ES-I3 (cell line): ENCODE measurements at regions not wholly inside any gene's neighbourhood (a gene's known extent, or its start where the extent isn't known, plus 50 kb on each side); places are given as distances from the start of the nearest gene placed in this dataset.

Experiments used
- H3K36me3 ChIP-seq: 2 replicates; pipeline ENCODE4 v1.6.1; 2013; ENCODE audit warnings: mild to moderate bottlenecking, low read length, control low read depth, moderate library complexity; ENCODE audit not compliant: insufficient read depth
- H3K4me1 ChIP-seq: 2 replicates; pipeline ENCODE4 v1.6.1; 2013; ENCODE audit warnings: mild to moderate bottlenecking, control low read depth, low read length; ENCODE audit not compliant: insufficient read depth
- H3K9ac ChIP-seq: 2 replicates; pipeline ENCODE4 v1.6.1; 2013; ENCODE audit warnings: low read depth, mild to moderate bottlenecking, low read length, moderate library complexity
- H3K9me3 ChIP-seq: 2 replicates; pipeline ENCODE4 v1.6.1; 2013; ENCODE audit warnings: mild to moderate bottlenecking, low read length, moderate library complexity; ENCODE audit not compliant: control insufficient read depth, insufficient read depth

- no peak overlapping the region for H3K9ac ChIP-seq
- no peaks in the 10 kb centered on the region for H3K9me3 ChIP-seq
- no peaks in the 10 kb centered on the region for H3K4me1 ChIP-seq
- H3K36me3 ChIP-seq: no peaks in the 10 kb centered on the region
These were observed 225.1 kb downstream of the SNRPN start for GRCh38 chr15:25179673-25180511.

- Histone ChIP-seq H3K36me3 (no peaks in the 10 kb centered on the region), H3K9ac (no peak overlapping the region), H3K9me3 (no peaks in the 10 kb centered on the region), H3K4me1 (no peaks in the 10 kb centered on the region)
These were observed 226.0 kb downstream of the SNRPN start for GRCh38 chr15:25180606-25181292.

DNA sequence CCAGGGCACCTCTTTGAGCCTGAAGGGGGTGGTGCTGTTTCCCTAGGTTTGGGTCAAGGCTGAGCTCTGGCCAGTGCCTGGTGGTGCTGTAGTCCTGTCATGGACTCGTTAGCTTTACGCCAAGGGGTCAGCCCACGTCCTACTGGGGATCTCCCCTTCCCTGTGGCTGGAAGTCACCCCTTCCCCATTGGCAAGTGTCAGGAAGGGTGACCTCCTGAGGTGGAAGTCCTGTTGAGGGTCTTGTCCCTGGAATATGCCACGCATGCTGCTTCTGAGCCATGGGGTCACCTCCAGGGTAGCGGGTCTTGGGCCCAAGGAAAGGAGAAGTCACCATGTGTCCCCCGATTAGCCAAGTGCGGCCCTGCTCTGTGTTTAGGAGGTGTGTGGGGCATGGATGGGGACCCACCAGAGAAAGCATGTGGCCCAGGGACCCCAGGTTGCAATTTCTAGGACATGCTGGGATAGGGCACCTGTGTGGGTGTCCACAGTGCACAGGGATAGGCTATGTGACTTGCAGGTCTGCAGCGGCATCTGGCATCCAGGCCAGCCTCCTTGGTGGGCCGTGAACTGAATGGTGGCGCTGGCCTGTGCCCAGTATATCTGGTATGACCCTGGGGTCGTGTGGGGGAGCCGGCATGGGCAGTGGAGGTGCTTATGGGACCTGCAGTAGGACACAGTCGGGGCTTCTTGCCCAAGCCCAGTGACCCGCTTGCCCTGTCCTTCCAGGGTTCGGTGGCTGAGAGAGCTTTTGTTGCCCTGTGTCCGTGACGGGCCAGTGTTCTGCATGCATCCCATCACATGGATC, 226.7 kb downstream of the SNRPN start:
- Histone ChIP-seq H3K9ac (no peak overlapping the region), H3K36me3 (no peaks in the 10 kb centered on the region), H3K4me1 (no peaks in the 10 kb centered on the region), H3K9me3 (no peaks in the 10 kb centered on the region)

DNA sequence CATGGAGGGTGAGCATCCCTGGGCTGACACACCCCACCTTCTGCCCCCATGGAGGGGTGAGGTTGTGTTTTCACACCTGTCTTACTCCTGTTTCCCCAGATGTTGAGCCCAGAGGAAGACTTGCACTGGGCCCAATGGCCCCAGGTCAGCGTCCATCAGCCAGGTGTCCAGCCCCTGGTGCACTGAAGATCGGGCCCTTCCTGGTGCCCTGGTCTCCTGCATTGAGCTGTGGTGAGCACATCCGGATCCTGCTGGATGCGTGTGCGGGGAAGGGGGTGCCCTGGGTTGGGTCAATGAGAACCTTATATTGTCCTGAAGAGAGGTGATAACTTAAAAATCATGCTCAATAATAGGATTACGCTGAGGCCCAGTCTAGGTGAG, 227.3 kb downstream of the SNRPN start:
- Histone ChIP-seq H3K36me3 (no peaks in the 10 kb centered on the region), H3K4me1 (no peaks in the 10 kb centered on the region), H3K9me3 (no peaks in the 10 kb centered on the region), H3K9ac (no peak overlapping the region)

- H3K4me1 ChIP-seq: no peaks in the 10 kb centered on the region
- H3K9ac ChIP-seq: no peak overlapping the region
- H3K36me3 ChIP-seq: no peaks in the 10 kb centered on the region
- no peaks in the 10 kb centered on the region for H3K9me3 ChIP-seq
These were observed 228.1 kb downstream of the SNRPN start for GRCh38 chr15:25182736-25183445.

GRCh38 chr15:25183581-25184251, 228.9 kb downstream of the SNRPN start:
- no peaks in the 10 kb centered on the region for H3K4me1 ChIP-seq

DNA sequence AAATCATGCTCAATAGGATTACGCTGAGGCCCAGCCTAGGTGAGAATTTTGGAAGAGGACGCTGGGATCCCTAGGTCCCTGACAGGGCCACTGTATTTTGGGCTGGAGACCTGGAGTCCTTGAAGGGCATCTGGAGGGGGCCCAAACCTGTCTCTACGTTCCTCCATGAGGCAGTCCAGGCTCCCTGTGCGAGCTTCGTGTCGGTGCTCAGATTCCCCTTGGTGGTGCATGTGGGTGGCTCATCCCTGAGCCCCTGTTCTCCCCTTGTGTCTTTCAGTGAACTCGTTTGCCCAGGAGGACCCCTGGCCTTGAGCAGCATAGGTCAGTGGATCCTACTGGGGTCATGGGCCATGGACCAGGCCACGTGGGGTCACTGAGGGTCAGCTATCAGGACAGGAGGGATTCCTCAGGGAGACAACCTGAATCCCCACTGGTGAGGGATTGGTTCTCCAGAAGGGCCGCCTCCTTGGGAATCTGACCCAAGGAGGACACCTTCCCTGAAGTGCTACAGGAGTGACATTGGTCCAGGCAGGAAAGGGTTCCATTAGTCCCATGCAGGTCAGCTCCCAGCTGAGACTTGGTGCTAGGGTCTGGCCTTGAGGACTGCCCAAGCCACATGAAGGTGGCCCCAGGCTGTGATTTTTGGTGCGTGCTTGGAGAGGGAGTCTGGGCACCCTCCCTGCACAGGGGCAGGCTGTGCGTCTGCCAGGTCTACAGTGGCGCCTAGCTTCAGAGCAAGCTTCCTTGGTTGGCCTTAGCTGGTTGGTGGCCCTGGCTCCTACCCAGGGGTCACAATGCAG, 229.8 kb downstream of the SNRPN start:
- H3K9ac ChIP-seq: no peak overlapping the region
- no peaks in the 10 kb centered on the region for H3K4me1 ChIP-seq
- H3K9me3 ChIP-seq: no peaks in the 10 kb centered on the region
- no peaks in the 10 kb centered on the region for H3K36me3 ChIP-seq

More at GRCh38 chr15:25183581-25184251, 228.9 kb downstream of the SNRPN start:
- H3K36me3 ChIP-seq: no peaks in the 10 kb centered on the region
- H3K9ac ChIP-seq: no peak overlapping the region
- no peaks in the 10 kb centered on the region for H3K9me3 ChIP-seq

GRCh38 chr15:25185156-25185710, 230.4 kb downstream of the SNRPN start:
- H3K36me3 ChIP-seq: no peaks in the 10 kb centered on the region
- H3K9ac ChIP-seq: no peak overlapping the region
- H3K9me3 ChIP-seq: no peaks in the 10 kb centered on the region
- H3K4me1 ChIP-seq: no peaks in the 10 kb centered on the region

DNA sequence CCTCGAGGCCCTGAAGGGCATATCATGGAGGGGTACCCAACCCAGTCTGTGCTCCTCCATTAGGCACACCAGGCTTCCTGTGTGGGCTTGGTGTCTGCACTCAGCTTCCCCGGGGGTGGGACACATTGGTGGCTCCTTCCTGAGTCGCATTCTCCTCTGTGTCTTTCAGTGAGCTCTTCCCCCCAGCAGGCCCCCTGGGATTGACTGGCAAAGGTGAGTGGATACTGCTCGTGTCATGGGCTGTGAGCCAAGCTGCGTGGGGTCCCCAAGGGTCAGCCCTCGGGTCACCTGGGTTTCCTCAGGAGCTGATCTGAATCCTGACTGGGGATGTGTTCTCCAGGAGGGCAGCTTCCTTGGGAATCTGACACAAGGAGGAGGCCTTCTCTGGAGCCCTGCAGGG, 231.0 kb downstream of the SNRPN start:
- no peaks in the 10 kb centered on the region for H3K36me3 ChIP-seq
- H3K9ac ChIP-seq: no peak overlapping the region
- H3K4me1 ChIP-seq: no peaks in the 10 kb centered on the region
- no peaks in the 10 kb centered on the region for H3K9me3 ChIP-seq

DNA sequence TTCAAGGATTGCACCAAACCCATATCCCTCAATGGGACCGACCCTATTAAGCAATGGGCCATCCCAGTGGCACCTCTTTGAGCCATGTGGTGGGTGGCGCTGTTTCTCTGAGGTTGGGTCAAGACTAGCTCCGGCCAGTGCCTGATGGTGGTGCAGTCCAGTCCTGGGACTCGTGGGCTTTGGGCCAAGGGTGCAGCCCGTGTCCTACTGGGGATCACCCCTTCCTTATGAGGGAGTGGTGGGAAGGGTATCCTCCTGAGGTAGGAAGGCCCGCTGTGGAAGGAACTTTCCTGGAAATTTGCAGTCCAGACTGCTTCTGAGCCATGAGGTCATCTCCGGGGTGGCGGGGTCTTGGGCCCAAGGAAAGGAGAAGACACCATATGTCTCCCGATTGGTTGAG, 231.6 kb downstream of the SNRPN start:
- Histone ChIP-seq H3K9ac (no peak overlapping the region), H3K36me3 (no peaks in the 10 kb centered on the region), H3K4me1 (no peaks in the 10 kb centered on the region), H3K9me3 (no peaks in the 10 kb centered on the region)

- H3K9ac ChIP-seq: no peak overlapping the region
- no peaks in the 10 kb centered on the region for H3K36me3 ChIP-seq
- no peaks in the 10 kb centered on the region for H3K4me1 ChIP-seq
- no peaks in the 10 kb centered on the region for H3K9me3 ChIP-seq
These were observed 232.3 kb downstream of the SNRPN start for GRCh38 chr15:25186906-25187645.

DNA sequence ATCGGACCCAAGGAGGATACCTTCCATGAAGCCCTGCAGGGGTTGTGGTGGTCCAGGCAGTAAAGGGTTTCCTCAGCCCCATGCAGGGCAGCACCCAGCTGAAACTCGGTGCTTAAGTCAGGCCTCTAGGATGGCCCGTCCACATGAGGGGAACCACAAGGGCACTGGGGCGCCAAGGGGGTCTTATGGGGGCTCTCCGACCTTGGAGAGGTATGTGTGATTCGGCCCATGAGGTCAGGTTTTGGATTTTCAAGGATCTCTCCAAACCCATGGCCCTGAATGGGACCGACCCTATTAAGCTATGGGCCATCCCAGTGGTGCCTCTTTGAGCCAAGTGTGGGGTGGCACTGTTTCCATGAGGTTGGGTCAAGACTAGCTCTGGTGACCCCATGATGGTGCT, 233.3 kb downstream of the SNRPN start:
- H3K9ac ChIP-seq: no peak overlapping the region
- H3K4me1 ChIP-seq: no peaks in the 10 kb centered on the region
- no peaks in the 10 kb centered on the region for H3K9me3 ChIP-seq
- H3K36me3 ChIP-seq: no peaks in the 10 kb centered on the region
